HEK293T (cell line): ENCODE measurements at regions not wholly inside any gene's neighbourhood (a gene's known extent, or its start where the extent isn't known, plus 50 kb on each side); places are given as distances from the start of the nearest gene placed in this dataset.

Experiments used
- CTCF ChIA-PET: fragments of 350-600 bp; formaldehyde crosslinking; extraction: SDS; loops from one replicate; lab custom pipeline; 2021; ENCODE audit warnings: antibody characterized with exemption, inconsistent platforms; lab: Yijun Ruan, JAX
- POLR2A ChIA-PET: fragments of 350-600 bp; formaldehyde crosslinking; extraction: SDS; loops from one replicate; lab custom pipeline; 2020; ENCODE audit warnings: antibody characterized with exemption, inconsistent platforms; lab: Yijun Ruan, JAX
- DNase-seq: peaks from one replicate; pipeline ENCODE4 v3.0.0; 2012; ENCODE audit warnings: mixed read lengths; ENCODE audit errors: extremely low spot score
- ARNT ChIP-seq: fragments of 450-650 bp; IDR thresholded peaks from 2 replicates; pipeline ENCODE4 v1.6.1; 2017; ENCODE audit warnings: mild to moderate bottlenecking
- BHLHE40 ChIP-seq: fragments of 450-650 bp; IDR thresholded peaks from 2 replicates; pipeline ENCODE4 v1.6.1; 2016; ENCODE audit warnings: mild to moderate bottlenecking, moderate library complexity, borderline replicate concordance
- CTBP1 ChIP-seq: fragments of 450-650 bp; IDR thresholded peaks from 2 replicates; pipeline ENCODE4 v1.6.1; 2016; ENCODE audit warnings: borderline replicate concordance
- ELF4 ChIP-seq: fragments of 450-650 bp; IDR thresholded peaks from 2 replicates; pipeline ENCODE4 v1.6.1; 2017; ENCODE audit warnings: antibody characterized with exemption
- FOXA1 ChIP-seq: fragments of 450-650 bp; IDR thresholded peaks from 2 replicates; pipeline ENCODE4 v1.6.1; 2016; ENCODE audit warnings: mild to moderate bottlenecking
- FOXK2 ChIP-seq: fragments of 450-650 bp; IDR thresholded peaks from 2 replicates; pipeline ENCODE4 v1.6.1; 2016; ENCODE audit warnings: mild to moderate bottlenecking
- FOXM1 ChIP-seq: fragments of 450-650 bp; IDR thresholded peaks from 2 replicates; pipeline ENCODE4 v1.6.1; 2017; ENCODE audit warnings: mild to moderate bottlenecking, borderline replicate concordance
- HDGF ChIP-seq: fragments of 450-650 bp; IDR thresholded peaks from 2 replicates; pipeline ENCODE4 v1.6.1; 2017; ENCODE audit warnings: antibody characterized with exemption, borderline replicate concordance
- L3MBTL2 ChIP-seq: fragments of 450-650 bp; conservative IDR thresholded peaks from 2 replicates; pipeline ENCODE4 v1.6.1; 2016; ENCODE audit warnings: mild to moderate bottlenecking
- LEF1 ChIP-seq: fragments of 450-650 bp; IDR thresholded peaks from 2 replicates; pipeline ENCODE4 v1.6.1; 2017; ENCODE audit warnings: mild to moderate bottlenecking, borderline replicate concordance
- NFRKB ChIP-seq: fragments of 450-650 bp; IDR thresholded peaks from 2 replicates; pipeline ENCODE4 v1.6.1; 2016; ENCODE audit warnings: mild to moderate bottlenecking, moderate library complexity
- SP1 ChIP-seq: fragments of 450-650 bp; IDR thresholded peaks from 2 replicates; pipeline ENCODE4 v1.6.1; 2017
- SUZ12 ChIP-seq: fragments of 450-650 bp; IDR thresholded peaks from 2 replicates; pipeline ENCODE4 v1.6.1; 2016; ENCODE audit warnings: mild to moderate bottlenecking
- TARDBP ChIP-seq: fragments of 450-650 bp; IDR thresholded peaks from 2 replicates; pipeline ENCODE4 v1.6.1; 2016
- ZNF384 ChIP-seq: fragments of 450-650 bp; IDR thresholded peaks from 2 replicates; pipeline ENCODE4 v1.6.1; 2016
- TF ChIP-seq, protein P1 (sequence below): fragments of 450-650 bp; IDR thresholded peaks from 2 replicates; pipeline ENCODE4 v1.6.1; 2016

DNA sequence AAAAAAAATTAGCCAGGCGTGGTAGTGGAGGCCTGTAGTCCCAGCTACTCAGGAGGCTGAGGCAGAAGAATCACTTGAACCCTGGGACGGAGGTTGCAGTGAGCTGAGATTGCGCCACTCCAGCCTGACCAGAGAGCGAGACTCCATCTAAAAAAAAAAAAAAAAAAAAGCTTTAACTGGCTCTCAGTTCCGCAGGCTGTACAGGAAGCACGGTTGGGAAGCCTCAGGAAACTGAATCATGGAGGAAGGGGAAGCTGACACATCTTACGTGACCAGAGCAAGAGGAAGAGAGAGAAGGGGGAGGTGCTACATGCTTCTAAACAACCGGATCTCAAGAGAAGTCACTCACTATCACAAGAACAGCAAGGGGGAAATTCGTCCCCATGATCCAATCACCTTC is 505.6 kb upstream of the SLC8A1 start:
- ChIA-PET POLR2A (no interaction called here), CTCF (interaction anchor here (0.6 kb wide), 1 partner anchor 797 kb away, joined by 3 read pairs; no protein-coding TSS in a partner anchor)
- no peak for TF ChIP-seq FOXK2
- TF ChIP-seq FOXM1, result no peak
- DNase-seq, result no peak

GRCh38 chr2:40962026-40962425 is 510.1 kb upstream of the SLC8A1 start:
- CTCF ChIA-PET, result no interaction called here
- POLR2A ChIA-PET, result no interaction called here
- no peak for DNase-seq
- TF ChIP-seq FOXA1, result no peak
- TF ChIP-seq FOXK2, result no peak
- TF ChIP-seq ARNT, result no peak
- TF ChIP-seq, protein P1, sequence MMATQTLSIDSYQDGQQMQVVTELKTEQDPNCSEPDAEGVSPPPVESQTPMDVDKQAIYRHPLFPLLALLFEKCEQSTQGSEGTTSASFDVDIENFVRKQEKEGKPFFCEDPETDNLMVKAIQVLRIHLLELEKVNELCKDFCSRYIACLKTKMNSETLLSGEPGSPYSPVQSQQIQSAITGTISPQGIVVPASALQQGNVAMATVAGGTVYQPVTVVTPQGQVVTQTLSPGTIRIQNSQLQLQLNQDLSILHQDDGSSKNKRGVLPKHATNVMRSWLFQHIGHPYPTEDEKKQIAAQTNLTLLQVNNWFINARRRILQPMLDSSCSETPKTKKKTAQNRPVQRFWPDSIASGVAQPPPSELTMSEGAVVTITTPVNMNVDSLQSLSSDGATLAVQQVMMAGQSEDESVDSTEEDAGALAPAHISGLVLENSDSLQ, result no peak
- TF ChIP-seq CTBP1, result no peak
- no peak for TF ChIP-seq LEF1
- TF ChIP-seq NFRKB, result no peak
- no peak for TF ChIP-seq BHLHE40
- no peak for TF ChIP-seq ZNF384
- TF ChIP-seq SUZ12, result no peak
- no peak for TF ChIP-seq FOXM1
- no peak for TF ChIP-seq L3MBTL2
- no peak for TF ChIP-seq TARDBP
- no peak for TF ChIP-seq ELF4

DNA sequence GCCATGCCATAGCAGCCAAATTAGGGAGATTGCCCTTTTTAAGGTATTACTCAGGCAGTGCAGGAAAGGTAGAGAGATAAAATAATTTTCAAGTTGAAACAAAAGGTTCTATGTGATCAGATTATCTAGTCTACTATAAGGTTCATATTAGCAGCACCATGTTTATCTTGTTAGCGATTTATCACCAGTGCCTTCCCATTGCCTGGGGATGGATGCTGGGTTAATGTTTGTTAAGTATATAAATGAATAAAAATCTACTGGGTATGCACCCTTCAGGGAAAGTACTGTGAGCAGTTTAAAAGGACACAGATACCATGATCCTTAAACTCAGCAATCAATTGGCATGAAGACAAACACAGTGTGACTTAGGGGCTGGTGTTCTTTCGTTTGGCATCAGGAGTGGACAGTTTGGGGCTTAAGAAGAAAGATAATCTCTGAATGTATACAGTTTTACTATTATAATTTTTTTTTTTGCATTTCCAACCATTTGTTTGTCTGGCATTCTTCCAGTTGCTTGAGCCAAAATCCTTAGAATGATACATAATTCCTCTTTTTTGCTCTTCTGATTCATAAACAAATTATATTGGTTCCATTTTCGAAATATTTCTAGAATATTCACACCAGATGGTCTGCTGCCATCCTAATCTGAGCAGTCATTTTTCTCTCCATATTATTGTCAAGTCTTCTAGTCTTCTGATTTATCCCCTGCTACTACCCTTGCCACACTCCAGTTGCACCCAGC is 512.8 kb upstream of the SLC8A1 start:
- DNase-seq, result no peak
- ChIA-PET POLR2A (no interaction called here), CTCF (no interaction called here)
- TF ChIP-seq LEF1 (no peak), FOXM1 (no peak), FOXK2 (no peak), NFRKB (no peak), ARNT (no peak), FOXA1 (no peak), L3MBTL2 (no peak), BHLHE40 (no peak), CTBP1 (no peak), TARDBP (no peak), SP1 (no peak), ZNF384 (no peak)
- TF ChIP-seq, protein P1, result no peak

DNA sequence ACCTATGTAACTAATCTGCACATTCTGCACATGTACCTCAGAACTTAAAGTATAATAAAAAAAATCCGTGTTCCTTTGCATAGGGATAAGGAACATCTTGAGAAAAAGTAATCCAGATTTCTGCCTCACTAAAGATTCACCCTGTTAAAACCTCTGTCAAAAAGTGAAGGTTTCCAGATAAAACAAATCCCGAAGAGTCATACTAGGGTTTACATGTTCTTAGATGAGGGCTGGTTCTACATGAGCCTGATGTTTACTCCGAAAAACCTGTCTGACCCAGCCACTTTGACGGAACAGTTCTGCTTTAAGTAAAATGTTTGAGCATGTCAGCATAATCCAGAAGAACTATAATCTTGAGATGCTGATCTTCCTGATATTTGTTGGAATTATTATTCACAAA is 515.6 kb upstream of the SLC8A1 start:
- ChIA-PET POLR2A (no interaction called here), CTCF (no interaction called here)
- DNase-seq, result no peak
- TF ChIP-seq FOXM1 (no peak), CTBP1 (no peak), FOXA1 (no peak), SUZ12 (no peak), SP1 (no peak), ARNT (no peak), FOXK2 (no peak), L3MBTL2 (no peak), BHLHE40 (no peak), ZNF384 (no peak), ELF4 (no peak), LEF1 (no peak), TARDBP (no peak), HDGF (no peak), NFRKB (no peak)
- TF ChIP-seq, protein P1, result no peak

DNA sequence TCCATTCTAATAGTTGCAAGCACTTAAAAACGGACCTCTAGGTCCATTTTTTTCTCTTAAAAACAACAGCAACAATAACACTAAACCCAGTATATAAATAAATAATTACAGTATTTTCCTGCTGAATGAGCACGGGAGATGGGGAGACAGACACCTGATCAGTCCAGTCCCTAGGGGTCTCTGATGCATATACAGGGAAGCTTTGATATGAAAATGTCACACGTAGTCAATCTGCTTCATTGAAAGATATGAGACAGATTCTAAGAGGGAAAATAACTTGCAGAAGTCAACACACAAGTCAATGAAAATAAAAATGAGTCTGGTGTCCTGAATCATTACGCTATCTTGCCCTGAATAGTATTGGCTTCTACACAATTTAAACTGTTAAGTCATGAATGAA is 523.3 kb upstream of the SLC8A1 start:
- DNase-seq, result no peak
- ChIA-PET CTCF (no interaction called here), POLR2A (no interaction called here)
- TF ChIP-seq BHLHE40 (no peak), ZNF384 (no peak), SP1 (no peak), TARDBP (no peak), CTBP1 (no peak), HDGF (no peak), ELF4 (no peak), L3MBTL2 (no peak), FOXA1 (no peak), SUZ12 (no peak), NFRKB (no peak), FOXK2 (no peak), ARNT (no peak), LEF1 (no peak), FOXM1 (no peak)
- TF ChIP-seq, protein P1, result no peak

DNA sequence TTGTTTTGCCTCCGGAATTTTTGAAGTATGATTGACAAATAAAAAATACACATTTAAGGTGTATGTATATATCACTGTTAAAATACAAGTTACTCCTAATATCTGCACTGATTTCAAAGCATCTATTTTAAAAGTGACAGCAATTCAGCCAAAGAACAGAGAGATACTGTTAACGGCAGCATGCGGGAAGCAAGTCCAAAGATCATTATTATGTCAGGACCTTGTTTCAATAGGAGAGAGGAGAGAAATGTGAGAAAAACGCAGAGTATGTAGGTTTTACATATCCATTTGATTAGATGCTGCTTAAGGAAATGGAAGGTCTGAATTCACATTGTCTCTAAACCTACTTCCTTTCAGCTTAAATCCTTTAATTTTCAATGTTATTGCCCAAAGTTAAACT is 545.5 kb upstream of the SLC8A1 start:
- TF ChIP-seq ELF4, result no peak
- no peak for TF ChIP-seq ARNT
- no peak for TF ChIP-seq HDGF
- no peak for TF ChIP-seq CTBP1
- TF ChIP-seq TARDBP, result no peak
- TF ChIP-seq SP1, result no peak
- no peak for TF ChIP-seq NFRKB
- TF ChIP-seq L3MBTL2, result no peak
- no peak for TF ChIP-seq SUZ12
- TF ChIP-seq, protein P1, result no peak
- TF ChIP-seq BHLHE40, result no peak
- TF ChIP-seq FOXK2, result no peak
- TF ChIP-seq LEF1, result no peak
- no peak for TF ChIP-seq FOXA1
- TF ChIP-seq FOXM1, result no peak
- TF ChIP-seq ZNF384, result no peak
- DNase-seq, result no peak
- CTCF ChIA-PET, result no interaction called here
- POLR2A ChIA-PET, result no interaction called here
